Activated CD4-positive, CD25-positive, alpha-beta regulatory T cell treated with anti-CD3 and anti-CD28 coated beads, Interleukin-2, amount 50 U/mL, for 24 hours (primary cell): ENCODE measurements at regions not wholly inside any gene's neighbourhood (a gene's known extent, or its start where the extent isn't known, plus 50 kb on each side); places are given as distances from the start of the nearest gene placed in this dataset.
A peak's percentile ranks its signal among the peaks of the same experiment; 100 is the strongest.

Experiments
- ATAC-seq, 2 donors: fragments of 150-1000 bp; cut with Tn5 transposase; one replicate each; pipeline ENCODE4 v1.10.0; 2021; ENCODE audit warnings: mild to moderate bottlenecking in 1 of 2, moderate library complexity in 1 of 2

DNA sequence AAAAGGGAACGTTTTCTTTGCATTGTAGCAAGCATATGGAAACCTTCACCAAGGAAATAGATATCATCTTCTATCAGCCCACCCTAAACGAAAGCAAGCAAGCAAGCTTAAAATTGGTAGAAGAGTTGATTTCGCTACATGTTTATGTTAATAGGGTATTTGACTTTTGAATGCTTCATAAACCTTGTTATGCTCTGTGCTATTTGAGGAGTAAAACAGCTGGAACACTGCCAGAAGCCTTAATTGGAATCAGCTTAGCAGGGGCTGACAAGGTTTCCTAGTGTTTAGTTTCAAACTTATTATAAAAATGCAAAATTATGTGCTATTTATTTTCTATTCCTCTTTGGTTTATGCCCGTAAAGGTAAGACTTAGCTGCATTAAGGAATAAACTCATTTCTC is 70.6 kb upstream of the LINC00305 start:
- ATAC-seq, result no peak

DNA sequence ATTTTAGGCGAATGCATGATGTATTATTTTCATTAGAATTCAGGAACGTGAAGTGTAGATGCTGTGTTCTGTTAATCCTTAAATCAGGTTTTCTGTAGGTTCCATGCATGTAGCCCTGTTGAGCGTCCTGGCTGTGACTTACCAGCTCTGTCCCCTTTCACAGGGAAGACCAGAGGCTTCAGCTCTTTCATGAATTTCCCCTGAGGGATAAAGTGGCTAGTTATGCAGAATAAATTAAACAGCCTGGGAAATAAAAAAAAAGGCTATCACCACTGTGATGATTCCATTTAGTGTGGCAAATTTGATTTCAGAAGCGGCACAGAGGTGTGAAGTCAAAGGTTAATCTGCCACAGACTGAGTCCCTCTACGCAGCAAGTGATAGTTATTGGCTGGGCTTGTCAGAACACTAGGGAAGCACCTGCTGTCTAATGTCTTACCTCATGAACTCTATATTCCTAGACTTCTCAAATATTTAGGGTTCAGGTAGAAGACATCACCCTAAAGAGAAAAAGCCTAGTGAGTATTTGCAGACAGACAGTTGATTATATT is 61.6 kb upstream of the LINC00305 start:
- no peak for ATAC-seq

DNA sequence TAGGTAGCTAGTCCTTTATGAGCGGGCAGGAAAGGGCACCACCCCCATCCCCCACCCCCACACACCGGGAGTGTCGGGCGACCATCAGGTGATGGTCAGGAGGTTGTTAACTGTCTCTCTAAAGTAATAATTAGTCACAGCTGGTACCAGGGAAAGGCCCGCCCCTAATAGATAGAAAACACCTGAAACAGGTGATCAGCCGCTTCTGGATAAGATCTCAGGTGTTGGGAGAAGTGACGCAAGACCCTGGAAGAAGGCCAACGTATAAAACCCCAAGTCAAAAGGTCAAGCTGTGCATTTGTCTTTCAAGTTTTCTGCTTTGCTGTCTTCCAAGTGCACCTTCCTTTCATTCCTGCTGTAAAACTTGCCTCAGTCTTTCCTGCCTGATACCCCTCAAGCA is 59.6 kb upstream of the LINC00305 start:
- no peak for ATAC-seq

DNA sequence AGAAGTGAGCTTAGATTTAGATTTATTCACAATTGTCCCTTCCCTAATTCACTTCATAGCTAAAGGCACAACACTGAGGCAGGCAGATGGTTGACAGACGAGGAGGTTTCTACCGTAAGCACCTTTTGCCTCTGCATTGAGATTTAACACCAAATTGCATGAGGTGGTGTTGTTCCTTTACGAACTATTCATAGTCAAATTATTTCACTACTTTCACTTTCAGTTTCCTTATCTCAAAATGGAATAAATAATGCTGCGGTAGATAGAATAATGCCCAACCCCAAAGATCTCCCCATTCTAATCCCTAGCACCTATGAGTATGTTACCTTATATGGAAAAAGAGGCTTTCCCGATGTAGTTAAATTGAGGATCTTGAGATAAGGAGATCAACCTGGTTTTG is 58.9 kb upstream of the LINC00305 start:
- peak in 1 of 2 donors; percentile 24 for ATAC-seq

DNA sequence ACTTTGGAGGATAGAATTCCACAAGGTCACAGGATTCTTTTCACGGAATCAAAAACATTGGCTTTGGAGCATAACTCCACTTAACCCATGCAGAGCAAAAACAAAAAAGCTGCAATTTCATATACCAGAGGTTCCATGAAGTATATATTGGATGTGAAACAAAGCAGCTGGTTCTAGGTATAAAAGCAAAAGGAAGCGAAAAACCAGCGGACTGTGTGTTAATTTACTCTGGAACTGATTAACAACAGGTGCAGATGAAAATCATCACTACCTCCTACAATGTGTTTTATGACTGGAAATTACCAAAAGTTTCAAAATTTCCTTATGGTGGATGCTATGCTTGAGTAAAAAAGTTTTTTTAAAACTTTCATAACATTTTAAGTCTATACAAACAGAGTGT is 54.4 kb upstream of the LINC00305 start:
- no peak for ATAC-seq

DNA sequence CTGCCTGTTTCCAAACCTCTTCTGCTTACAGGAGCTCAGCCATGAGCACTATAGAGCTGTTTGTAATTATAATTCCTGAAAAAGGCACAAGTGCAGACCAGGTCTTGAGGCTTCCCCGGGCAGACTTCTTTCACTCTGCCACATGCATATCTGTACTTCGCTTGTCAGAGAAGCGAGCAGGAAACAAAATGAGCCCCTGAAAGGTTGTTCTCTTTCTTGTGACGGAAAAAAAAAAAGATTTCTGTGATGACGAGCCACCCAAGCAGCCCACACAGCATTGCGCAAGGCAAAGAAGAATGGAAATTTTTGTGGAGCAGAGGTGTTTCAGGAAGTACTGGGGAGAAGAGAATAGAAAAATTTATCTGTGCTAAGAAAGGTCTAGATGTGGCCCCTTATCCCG is 54.0 kb upstream of the LINC00305 start:
- no peak for ATAC-seq

DNA sequence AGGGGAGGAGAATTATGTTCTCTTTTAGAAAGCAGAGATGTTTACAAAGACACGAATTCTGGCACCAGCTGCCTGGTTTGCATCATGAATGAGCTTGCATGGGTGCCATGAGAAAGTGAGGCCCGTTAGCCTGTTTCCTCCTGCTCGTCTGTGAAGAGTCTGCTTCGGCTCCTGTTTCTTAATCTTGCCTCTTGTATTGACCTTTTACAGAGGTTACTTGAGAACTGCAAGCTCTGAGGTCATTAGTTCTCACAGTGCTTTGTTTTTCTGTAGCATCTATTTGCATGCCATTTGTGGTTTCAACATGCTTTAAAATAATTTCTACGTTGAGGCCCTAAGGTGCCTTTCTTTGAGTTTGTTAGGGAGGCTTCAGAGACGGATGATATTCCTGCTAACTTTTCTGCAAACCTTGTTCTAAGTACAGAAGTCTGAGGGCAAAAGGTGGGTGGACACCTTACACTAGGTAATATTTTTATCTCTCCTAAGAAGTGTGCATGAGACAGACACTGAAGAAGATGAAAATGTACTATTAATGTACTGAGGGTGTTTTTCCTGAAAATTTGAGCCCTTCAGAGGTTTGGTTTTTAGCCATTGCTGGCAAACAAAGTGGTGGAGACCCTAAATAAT is 53.4 kb upstream of the LINC00305 start:
- no peak for ATAC-seq

DNA sequence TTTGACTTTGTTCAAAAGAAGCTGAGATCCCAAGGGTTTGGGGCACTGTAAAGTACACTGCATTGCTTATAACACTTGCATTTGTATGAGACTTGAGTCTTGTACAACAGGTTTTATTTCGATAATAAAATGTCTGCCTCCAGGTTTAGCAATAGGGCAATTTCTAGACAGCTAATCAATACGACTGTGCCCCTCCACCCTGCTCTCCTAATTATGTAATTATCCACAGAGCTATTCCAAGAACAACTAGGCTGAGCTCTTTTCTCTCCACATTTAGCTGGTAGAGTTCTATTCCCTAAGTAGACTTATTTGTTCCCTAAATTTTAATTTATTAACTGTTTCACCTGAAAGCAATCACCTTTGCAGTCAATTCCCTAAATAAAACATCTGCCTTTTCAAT is 52.9 kb upstream of the LINC00305 start:
- ATAC-seq, result no peak

DNA sequence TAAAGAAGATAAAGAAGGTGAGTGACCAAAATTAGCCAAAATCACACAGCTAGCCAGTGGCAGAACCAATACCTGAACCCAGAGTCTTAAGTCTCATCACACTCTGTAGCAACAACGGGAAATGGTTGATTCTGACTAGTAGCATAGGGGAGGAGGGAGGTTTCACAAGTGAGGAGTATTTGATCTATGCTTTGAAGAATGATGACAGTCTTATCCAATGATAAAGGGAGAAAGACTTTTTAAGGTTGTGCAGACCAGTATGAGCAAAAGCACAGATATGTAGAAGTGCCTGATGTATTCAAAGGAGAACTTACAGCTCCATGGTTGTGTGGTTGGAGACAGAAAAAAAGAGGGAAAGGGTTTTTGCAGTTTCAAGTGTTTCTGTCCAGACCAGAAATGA is 50.7 kb upstream of the LINC00305 start:
- no peak for ATAC-seq
